Esophagus (tissue), 2 donors: ENCODE measurements at regions not wholly inside any gene's neighbourhood (a gene's known extent, or its start where the extent isn't known, plus 50 kb on each side); places are given as distances from the start of the nearest gene placed in this dataset.
"Not testable (repeated sequence)": the region's sequence is repeated elsewhere in the genome, so short reads cannot be mapped to it uniquely, and the experiment has no call there.

Source experiments
- H3K27ac ChIP-seq, 2 donors: one replicate each; pipeline ENCODE4 v1.5.1; 2013; ENCODE audit warnings: low read depth in 2 of 2, mild to moderate bottlenecking in 2 of 2, inconsistent platforms in 1 of 2, low read length in 1 of 2, moderate library complexity in 1 of 2
- H3K27me3 ChIP-seq, 2 donors: one replicate each; pipeline ENCODE4 v1.6.1; 2013; ENCODE audit warnings: low read length in 2 of 2, control low read depth in 1 of 2, mild to moderate bottlenecking in 1 of 2; ENCODE audit not compliant: insufficient read depth in 2 of 2, control insufficient read depth in 1 of 2
- H3K36me3 ChIP-seq, 2 donors: one replicate each; pipeline ENCODE4 v1.6.1; 2013; ENCODE audit warnings: low read length in 1 of 2; ENCODE audit not compliant: control insufficient read depth in 2 of 2, insufficient read depth in 2 of 2
- H3K4me1 ChIP-seq, 2 donors: one replicate each; pipeline ENCODE4 v1.6.1; 2013; ENCODE audit warnings: low read length in 1 of 2; ENCODE audit not compliant: control insufficient read depth in 2 of 2, insufficient read depth in 2 of 2
- H3K4me3 ChIP-seq, 2 donors: one replicate each; pipeline ENCODE4 v1.5.1; 2013; ENCODE audit warnings: low read length in 2 of 2, mild to moderate bottlenecking in 2 of 2, low read depth in 1 of 2, moderate library complexity in 1 of 2
- H3K9me3 ChIP-seq, 2 donors: one replicate each; pipeline ENCODE4 v1.6.1; 2013; ENCODE audit warnings: mild to moderate bottlenecking in 2 of 2, low read depth in 1 of 2, low read length in 1 of 2, moderate library complexity in 1 of 2; ENCODE audit not compliant: control insufficient read depth in 2 of 2, insufficient read depth in 1 of 2
- WGBS, 2 donors: extraction: QIAGEN DNeasy Blood & Tissue Kit; methylation state at CpG; one replicate each; pipeline ENCODE4 v1.1.7; 2013; 5-methylcytosine and 5-hydroxymethylcytosine counted together
- donor health status: healthy with polysubstance abuse.
- donor health status: Bipolar disorder and iron deficiency.

DNA sequence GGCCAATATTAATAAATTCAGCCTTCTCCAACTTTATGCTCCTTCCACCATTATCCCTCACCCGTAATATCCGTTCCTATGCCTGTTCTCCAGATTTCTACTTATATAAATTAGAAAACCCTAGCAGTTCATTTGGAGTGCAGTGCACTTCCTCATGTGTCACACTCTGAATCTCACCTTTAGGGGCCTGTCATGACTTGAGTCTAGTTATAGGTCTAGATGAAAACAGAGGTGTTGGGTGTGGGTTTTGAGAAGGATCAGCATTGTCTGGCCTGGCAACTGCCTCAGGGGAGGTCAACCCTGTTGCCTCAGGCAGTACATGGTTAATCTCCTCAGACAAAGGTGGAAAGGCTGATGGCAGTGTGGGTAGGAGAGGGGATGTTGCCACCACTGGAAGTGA, 876.8 kb downstream of the FAT4 start:
- no peaks in the 10 kb centered on the region for H3K4me1 ChIP-seq
- no peak overlapping the region for H3K27ac ChIP-seq
- H3K9me3 ChIP-seq: no peaks in the 10 kb centered on the region
- H3K36me3 ChIP-seq: no peaks in the 10 kb centered on the region
- no peak overlapping the region for H3K4me3 ChIP-seq
- WGBS, 2 donors: 90 to 97% methylated on average over 2 of the region's 2 CpGs
- H3K27me3 ChIP-seq: no peaks in the 10 kb centered on the region

DNA sequence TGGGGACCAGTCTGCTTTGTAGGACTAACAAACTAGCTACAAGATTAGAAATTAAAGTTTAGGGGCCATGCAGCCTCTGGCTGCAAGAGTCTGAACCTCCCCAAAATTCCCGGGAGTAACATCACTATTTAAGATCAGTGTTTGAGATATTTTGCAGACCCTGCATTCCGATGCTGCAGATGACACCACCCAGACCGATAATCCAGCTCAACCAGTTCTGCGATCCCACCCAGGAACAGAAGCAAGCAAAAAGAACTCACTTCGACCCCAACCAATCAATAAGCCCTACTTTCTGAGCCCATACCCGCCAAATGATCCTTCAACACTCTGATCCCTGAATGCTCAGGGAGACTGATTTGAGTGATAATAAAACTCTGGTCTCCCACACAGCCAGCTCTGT, 877.8 kb downstream of the FAT4 start:
- 59 to 69% methylated on average over 6 of the region's 6 CpGs for WGBS, 2 donors
- Histone ChIP-seq H3K36me3 (no peaks in the 10 kb centered on the region), H3K9me3 (no peaks in the 10 kb centered on the region), H3K27me3 (no peaks in the 10 kb centered on the region), H3K4me1 (no peaks in the 10 kb centered on the region), H3K27ac (no peak overlapping the region), H3K4me3 (no peak overlapping the region)

DNA sequence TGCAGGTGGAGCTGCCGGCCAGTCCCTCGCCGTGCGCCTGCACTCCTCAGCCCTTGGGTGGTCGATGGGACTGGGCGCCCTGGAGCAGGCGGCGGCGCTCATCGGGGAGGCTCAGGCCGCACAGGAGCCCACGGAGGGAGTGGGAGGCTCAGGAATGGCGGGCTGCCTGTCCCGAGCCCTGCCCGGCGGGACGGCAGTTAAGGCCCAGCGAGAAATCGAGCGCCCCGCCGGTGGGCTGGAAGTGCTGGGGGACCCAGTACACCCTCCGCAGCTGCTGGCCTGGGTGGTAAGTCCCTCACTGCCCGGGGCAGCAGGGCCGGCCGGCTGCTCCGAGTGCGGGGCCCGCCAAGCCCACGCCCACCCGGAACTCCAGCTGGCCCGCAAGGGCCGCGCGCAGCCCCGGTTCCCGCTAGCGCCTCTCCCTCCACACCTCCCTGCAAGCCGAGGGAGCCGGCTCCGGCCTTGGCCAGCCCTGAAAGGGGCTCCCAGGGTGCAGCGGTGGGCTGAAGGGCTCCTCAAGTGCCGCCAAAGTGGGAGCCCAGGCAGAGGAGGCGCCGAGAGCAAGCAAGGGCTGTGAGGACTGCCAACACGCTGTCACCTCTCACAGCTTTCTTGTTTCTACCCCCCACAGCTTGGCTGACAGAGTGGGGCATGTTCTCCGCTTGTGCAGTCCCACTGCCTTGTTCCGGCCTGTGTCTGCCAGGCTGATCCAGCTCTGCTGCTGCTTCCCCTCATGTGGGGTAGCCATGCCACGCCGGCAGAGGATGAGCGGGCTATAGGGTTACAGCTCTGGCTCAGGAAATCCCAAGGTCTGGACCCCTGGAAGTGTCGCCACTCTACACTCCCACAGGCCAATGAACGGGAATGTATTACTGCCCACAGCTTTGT, 886.7 kb downstream of the FAT4 start:
- H3K4me1 ChIP-seq, H3K27me3 ChIP-seq, H3K27ac ChIP-seq, H3K9me3 ChIP-seq, H3K4me3 ChIP-seq, H3K36me3 ChIP-seq: not testable (repeated sequence)
- WGBS, 2 donors: 91 to 94% methylated on average over 42 to 53 of the region's 53 CpGs

DNA sequence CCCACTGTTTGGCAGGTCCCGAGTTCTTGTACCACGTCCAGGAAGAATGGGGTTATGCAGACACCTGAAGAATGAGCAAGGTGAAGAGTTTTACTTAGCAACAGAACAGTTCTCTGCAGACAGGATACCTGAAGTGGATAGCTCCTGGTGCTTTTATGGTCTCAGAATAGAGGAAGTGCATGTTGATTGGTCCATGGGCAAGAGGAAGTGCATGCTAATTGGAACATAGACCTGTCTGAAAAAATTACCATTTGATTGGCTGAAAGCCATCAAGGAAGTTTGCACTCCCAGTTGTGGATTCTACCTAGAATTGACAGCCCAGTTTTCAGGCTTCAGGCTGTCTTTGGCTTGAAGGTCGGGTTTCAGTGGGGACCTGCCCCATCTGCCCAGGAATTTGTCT, 887.5 kb downstream of the FAT4 start:
- Histone ChIP-seq H3K4me1 (no peaks in the 10 kb centered on the region), H3K9me3 (peaks cover 0 to 7% of the 10 kb centered on the region in 2 donors), H3K36me3 (no peaks in the 10 kb centered on the region), H3K27me3 (no peaks in the 10 kb centered on the region), H3K4me3 (no peak overlapping the region), H3K27ac (no peak overlapping the region)
- 69 to 83% methylated on average over 3 of the region's 3 CpGs for WGBS, 2 donors

DNA sequence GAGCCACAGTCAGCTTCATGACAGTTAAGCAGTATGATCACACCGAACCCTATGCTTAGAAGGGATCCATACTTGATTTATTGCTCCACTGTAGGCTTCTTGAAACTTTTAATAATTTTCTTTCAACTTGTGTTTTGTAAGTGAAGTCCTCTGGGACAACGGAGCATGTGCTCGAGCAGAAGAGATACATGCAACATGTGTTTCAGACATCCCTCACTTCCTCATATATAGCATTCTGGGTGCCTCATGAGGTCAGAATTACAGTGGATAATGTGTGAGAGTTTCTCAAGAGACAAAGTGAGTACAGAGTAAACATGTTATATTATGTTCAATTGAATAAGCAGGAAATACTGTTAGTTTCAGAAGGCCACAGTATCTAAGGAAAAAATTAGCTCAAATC, 893.2 kb downstream of the FAT4 start:
- no peaks in the 10 kb centered on the region for H3K9me3 ChIP-seq
- no peaks in the 10 kb centered on the region for H3K36me3 ChIP-seq
- H3K4me1 ChIP-seq: no peaks in the 10 kb centered on the region
- H3K4me3 ChIP-seq: no peak overlapping the region
- H3K27ac ChIP-seq: no peak overlapping the region
- WGBS, 2 donors: 76 to 83% methylated on average over 3 of the region's 3 CpGs
- no peaks in the 10 kb centered on the region for H3K27me3 ChIP-seq

DNA sequence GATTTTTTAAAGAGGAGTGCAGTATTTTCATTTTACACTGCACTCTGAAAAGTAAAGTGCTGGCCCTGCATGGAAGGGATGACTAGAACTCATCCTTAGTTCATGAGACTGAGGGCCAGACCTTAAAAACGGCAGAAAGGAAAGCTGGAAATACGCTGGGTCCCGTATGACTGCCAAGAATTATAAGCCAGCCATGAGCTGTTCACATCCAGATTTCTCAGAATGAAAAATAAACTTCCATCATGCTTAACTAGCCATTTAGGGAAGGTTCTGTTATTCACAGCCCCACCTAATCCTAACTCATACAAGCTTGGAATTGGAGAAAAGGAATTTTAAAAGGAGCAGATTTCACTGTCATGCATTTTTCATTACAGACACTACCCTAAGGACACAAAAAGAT, 894.4 kb downstream of the FAT4 start:
- Histone ChIP-seq H3K27ac (no peak overlapping the region), H3K4me3 (no peak overlapping the region), H3K27me3 (no peaks in the 10 kb centered on the region), H3K4me1 (no peaks in the 10 kb centered on the region), H3K9me3 (no peaks in the 10 kb centered on the region), H3K36me3 (no peaks in the 10 kb centered on the region)
- WGBS, 2 donors: 48 to 52% methylated on average over 3 of the region's 3 CpGs

DNA sequence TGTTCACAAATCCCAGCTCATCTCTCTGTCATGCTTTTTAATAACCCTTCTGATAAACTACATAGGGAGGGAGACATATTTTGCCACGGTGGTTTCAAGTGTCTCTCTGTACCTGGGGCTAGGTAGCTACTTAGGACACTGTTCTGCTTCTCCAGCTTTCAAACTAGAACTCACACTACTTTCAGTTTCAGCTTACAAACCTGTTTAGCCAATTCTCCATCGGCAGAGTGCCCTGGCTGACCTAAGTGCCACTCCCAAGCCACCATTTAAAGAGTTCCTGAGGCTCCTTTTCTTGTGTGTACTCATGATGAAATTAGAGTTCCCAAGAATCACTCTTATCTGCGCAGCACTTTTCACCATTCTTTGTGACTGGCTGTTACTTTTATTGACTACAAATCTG, 899.2 kb downstream of the FAT4 start:
- Histone ChIP-seq H3K4me3 (no peak overlapping the region), H3K4me1 (no peaks in the 10 kb centered on the region), H3K27ac (no peak overlapping the region), H3K36me3 (no peaks in the 10 kb centered on the region), H3K27me3 (no peaks in the 10 kb centered on the region), H3K9me3 (no peaks in the 10 kb centered on the region)
- 62 to 71% methylated on average over 3 of the region's 3 CpGs for WGBS, 2 donors

DNA sequence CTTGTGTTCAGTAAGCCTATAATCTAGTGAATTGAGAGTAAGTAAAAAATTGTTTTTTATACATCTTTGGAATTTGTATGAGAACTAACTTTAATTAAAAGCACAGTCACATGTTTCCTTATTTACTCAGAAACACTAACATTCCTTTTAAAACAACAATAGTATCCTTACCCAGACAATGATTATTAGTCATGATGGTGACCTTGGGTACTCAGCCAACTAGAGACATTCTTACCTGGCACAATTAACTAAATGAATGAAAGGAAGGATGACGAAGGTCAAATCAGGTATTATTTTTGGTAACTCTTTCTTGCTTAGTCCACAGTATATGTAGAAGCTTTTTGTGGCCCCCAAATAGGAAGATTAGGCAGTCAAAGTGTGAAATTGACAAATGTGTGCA, 901.0 kb downstream of the FAT4 start:
- WGBS, 2 donors: 43 to 57% methylated on average over 1 of the region's 1 CpG
- H3K27ac ChIP-seq: no peak overlapping the region

DNA sequence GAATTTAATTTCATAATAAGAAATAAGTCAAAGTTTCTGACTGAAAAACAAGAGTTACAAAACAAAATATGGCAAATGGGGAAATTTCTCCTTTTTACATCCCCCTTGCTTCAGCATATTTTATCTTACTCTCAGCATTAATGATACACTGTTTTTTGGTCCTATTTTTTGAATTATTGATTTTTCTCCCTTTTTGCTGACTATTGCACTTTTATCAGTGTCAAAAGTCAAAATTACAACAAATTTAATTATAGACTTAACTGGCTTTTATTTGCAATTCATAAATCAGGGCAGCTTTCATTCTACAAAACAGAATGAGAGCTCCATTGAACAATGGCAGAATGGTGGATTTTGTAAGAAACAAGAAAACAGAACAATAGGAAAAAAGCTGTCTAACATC, 901.9 kb downstream of the FAT4 start:
- Histone ChIP-seq H3K27me3 (no peaks in the 10 kb centered on the region), H3K4me3 (no peak overlapping the region), H3K27ac (no peak overlapping the region), H3K4me1 (no peaks in the 10 kb centered on the region), H3K36me3 (no peaks in the 10 kb centered on the region), H3K9me3 (no peaks in the 10 kb centered on the region)

More for the DNA sequence above, 901.0 kb downstream of the FAT4 start:
- Histone ChIP-seq H3K36me3 (no peaks in the 10 kb centered on the region), H3K27me3 (no peaks in the 10 kb centered on the region), H3K9me3 (no peaks in the 10 kb centered on the region), H3K4me3 (no peak overlapping the region), H3K4me1 (no peaks in the 10 kb centered on the region)

DNA sequence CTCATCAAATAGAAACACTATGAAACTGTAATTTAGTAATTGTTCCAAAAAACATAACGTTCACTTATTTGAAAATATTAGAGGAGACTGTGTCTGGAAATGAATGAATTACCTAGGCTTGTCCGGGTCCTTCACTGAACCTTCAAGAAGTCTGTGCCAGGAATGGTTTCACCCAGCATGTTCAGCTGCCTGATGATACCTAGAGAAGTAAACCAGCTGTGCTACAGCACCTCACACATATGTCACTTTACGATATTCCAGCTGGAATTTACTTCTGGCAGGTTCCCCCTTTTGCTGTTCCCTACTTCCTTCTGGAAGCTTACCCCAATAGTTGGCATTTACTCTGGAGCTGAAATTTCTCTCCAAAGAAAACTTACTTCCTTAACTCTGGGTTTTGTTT, 906.5 kb downstream of the FAT4 start:
- no peak overlapping the region for H3K27ac ChIP-seq
- no peak overlapping the region for H3K4me3 ChIP-seq
- H3K9me3 ChIP-seq: no peaks in the 10 kb centered on the region
- no peaks in the 10 kb centered on the region for H3K4me1 ChIP-seq
- H3K27me3 ChIP-seq: no peaks in the 10 kb centered on the region
- H3K36me3 ChIP-seq: no peaks in the 10 kb centered on the region
- WGBS, 2 donors: 67 to 77% methylated on average over 3 of the region's 3 CpGs
